ENCODE measurements at regions not wholly inside any gene's neighbourhood (a gene's known extent, or its start where the extent isn't known, plus 50 kb on each side); places are given as distances from the start of the nearest gene placed in this dataset.

GRCh38 chr5:61689153-61689846 lies 357.2 kb downstream of the ZSWIM6 start:
- no peak for DNase-seq

- no peak for DNase-seq
Measured at GRCh38 chr5:61697809-61698558, 365.9 kb downstream of the ZSWIM6 start.

- no peak for DNase-seq
Measured at GRCh38 chr5:61701877-61702602, 370.0 kb downstream of the ZSWIM6 start.

- DNase-seq = no peak
Measured at GRCh38 chr5:61702784-61703183, 370.7 kb downstream of the ZSWIM6 start.

GRCh38 chr5:61704289-61704688 lies 372.2 kb downstream of the ZSWIM6 start:
- DNase-seq = no peak

- DNase-seq = no peak
Measured at GRCh38 chr5:61706751-61707150, 374.7 kb downstream of the ZSWIM6 start.

GRCh38 chr5:61719124-61719523 lies 387.1 kb downstream of the ZSWIM6 start:
- no peak for DNase-seq

GRCh38 chr5:61720829-61721228 lies 388.8 kb downstream of the ZSWIM6 start:
- DNase-seq = no peak

GRCh38 chr5:61724102-61724501 lies 392.0 kb downstream of the ZSWIM6 start:
- no peak for DNase-seq

- no peak for DNase-seq
Measured at GRCh38 chr5:61728287-61728686, 396.2 kb downstream of the ZSWIM6 start.

GRCh38 chr5:61730866-61731265 lies 398.8 kb downstream of the ZSWIM6 start:
- DNase-seq = no peak

GRCh38 chr5:61731267-61731945 lies 399.3 kb downstream of the ZSWIM6 start:
- DNase-seq = no peak

- no peak for DNase-seq
Measured at GRCh38 chr5:61731946-61732314, 399.9 kb downstream of the ZSWIM6 start.

- DNase-seq = no peak
Measured at GRCh38 chr5:61732369-61732768, 400.3 kb downstream of the ZSWIM6 start.

- DNase-seq = no peak
Measured at GRCh38 chr5:61732796-61733195, 400.7 kb downstream of the ZSWIM6 start.

GRCh38 chr5:61734001-61734400 lies 401.9 kb downstream of the ZSWIM6 start:
- no peak for DNase-seq

- no peak for DNase-seq
Measured at GRCh38 chr5:61734966-61735365, 402.9 kb downstream of the ZSWIM6 start.

- DNase-seq = no peak
Measured at GRCh38 chr5:61735531-61735930, 403.5 kb downstream of the ZSWIM6 start.

- no peak for DNase-seq
Measured at GRCh38 chr5:61735995-61736394, 403.9 kb downstream of the ZSWIM6 start.

GRCh38 chr5:61737301-61737963 lies 405.4 kb downstream of the ZSWIM6 start:
- no peak for DNase-seq

- no peak for DNase-seq
Measured at GRCh38 chr5:61737964-61738340, 405.9 kb downstream of the ZSWIM6 start.

GRCh38 chr5:61738446-61738845 lies 406.4 kb downstream of the ZSWIM6 start:
- no peak for DNase-seq

Data from T-helper 1 cell (primary cell).